Omental fat pad (tissue), 3 donors: ENCODE measurements at regions not wholly inside any gene's neighbourhood (a gene's known extent, or its start where the extent isn't known, plus 50 kb on each side); places are given as distances from the start of the nearest gene placed in this dataset.

Experiments
- ATAC-seq: fragments of 150-250 bp; one replicate; pipeline ENCODE4 v1.9.1; 2016; ENCODE audit warnings: mild to moderate bottlenecking, moderate library complexity; ENCODE audit not compliant: low FRiP score
- DNase-seq: peaks from one replicate; pipeline ENCODE4 v3.0.0-alpha.2; 2019; ENCODE audit warnings: low spot score
- CTCF ChIP-seq, 3 donors: fragments of 450-650 bp; IDR thresholded peaks; one replicate each; pipeline ENCODE4 v1.5.1; 2016 to 2017; ENCODE audit warnings: antibody characterized with exemption in 3 of 3, mild to moderate bottlenecking in 3 of 3, moderate library complexity in 2 of 3

- no peak for TF ChIP-seq CTCF (IDR thresholded peaks at IDR 0.05)
- DNase-seq (no peak), ATAC-seq (no peak)
Observed at GRCh38 chr3:89656388-89656787, 549.0 kb downstream of the EPHA3 start.

- no peak for DNase-seq
Observed at GRCh38 chr3:89679686-89680085, 572.3 kb downstream of the EPHA3 start.

GRCh38 chr3:89682556-89682955 lies 575.1 kb downstream of the EPHA3 start:
- no peak for DNase-seq
- no peak for ATAC-seq

More at GRCh38 chr3:89679686-89680085, 572.3 kb downstream of the EPHA3 start:
- ATAC-seq, result no peak
- TF ChIP-seq CTCF (IDR thresholded peaks at IDR 0.05), result no peak

GRCh38 chr3:89685731-89686130 lies 578.3 kb downstream of the EPHA3 start:
- ATAC-seq (no peak), DNase-seq (no peak)
- TF ChIP-seq CTCF (IDR thresholded peaks at IDR 0.05), result no peak

More at GRCh38 chr3:89682556-89682955, 575.1 kb downstream of the EPHA3 start:
- no peak for TF ChIP-seq CTCF (IDR thresholded peaks at IDR 0.05)

- no peak for TF ChIP-seq CTCF (IDR thresholded peaks at IDR 0.05)
- no peak for DNase-seq
- no peak for ATAC-seq
Observed at GRCh38 chr3:89690646-89691045, 583.2 kb downstream of the EPHA3 start.

GRCh38 chr3:89692601-89693000 lies 585.2 kb downstream of the EPHA3 start:
- DNase-seq (no peak), ATAC-seq (no peak)
- TF ChIP-seq CTCF (IDR thresholded peaks at IDR 0.05), result no peak

- ATAC-seq, result no peak
- TF ChIP-seq CTCF (IDR thresholded peaks at IDR 0.05), result no peak
- DNase-seq, result no peak
Observed at GRCh38 chr3:89697321-89697916, 590.0 kb downstream of the EPHA3 start.
